Activated CD8-positive, alpha-beta T cell treated with anti-CD3 and anti-CD28 coated beads for 36 hours (primary cell): ENCODE measurements at regions not wholly inside any gene's neighbourhood (a gene's known extent, or its start where the extent isn't known, plus 50 kb on each side); places are given as distances from the start of the nearest gene placed in this dataset.

Source experiments
- ATAC-seq: fragments of 200-7000 bp; cut with Tn5 transposase; one replicate; pipeline ENCODE4 v1.10.0; 2021; ENCODE audit warnings: mild to moderate bottlenecking, moderate library complexity
- CTCF ChIA-PET: fragments of 350-600 bp; sonication (Branson Sonifier 250); formaldehyde crosslinking; loops from one replicate; lab custom pipeline; 2021; ENCODE audit warnings: antibody characterized with exemption; lab: Charles Lee
- POLR2A ChIA-PET: fragments of 350-600 bp; sonication (Branson Sonifier 250); formaldehyde crosslinking; loops from one replicate; lab custom pipeline; 2021; ENCODE audit warnings: antibody characterized with exemption; lab: Charles Lee
- DNase-seq: peaks from one replicate; pipeline ENCODE4 v3.0.0-alpha.2; 2020
- H3K27ac Mint-ChIP-seq: one replicate; pipeline ENCODE4 v1.8.0; 2021; ENCODE audit warnings: mild to moderate bottlenecking, mixed read lengths
- H3K27me3 Mint-ChIP-seq: one replicate; pipeline ENCODE4 v1.8.0; 2021; ENCODE audit warnings: mixed read lengths
- H3K36me3 Mint-ChIP-seq: one replicate; pipeline ENCODE4 v1.8.0; 2021; ENCODE audit warnings: low read depth, mixed read lengths
- H3K4me1 Mint-ChIP-seq: one replicate; pipeline ENCODE4 v1.8.0; 2021; ENCODE audit warnings: low read depth, mixed read lengths
- H3K4me3 Mint-ChIP-seq: one replicate; pipeline ENCODE4 v1.8.0; 2021; ENCODE audit warnings: mild to moderate bottlenecking, moderate library complexity, mixed read lengths
- H3K9me3 Mint-ChIP-seq: one replicate; pipeline ENCODE4 v1.8.0; 2021; ENCODE audit warnings: mixed read lengths
- intact Hi-C: fragments of 100-400 bp; cut with micrococcal nuclease; formaldehyde crosslinking; loops from one replicate; pipeline ENCODE4 v1.10.0; 2022
- TF ChIP-seq, protein P1 (sequence below): fragments of 200-600 bp; IDR thresholded peaks from one replicate; pipeline ENCODE4 v1.8.0; 2022; ENCODE audit warnings: antibody characterized with exemption, mild to moderate bottlenecking

DNA sequence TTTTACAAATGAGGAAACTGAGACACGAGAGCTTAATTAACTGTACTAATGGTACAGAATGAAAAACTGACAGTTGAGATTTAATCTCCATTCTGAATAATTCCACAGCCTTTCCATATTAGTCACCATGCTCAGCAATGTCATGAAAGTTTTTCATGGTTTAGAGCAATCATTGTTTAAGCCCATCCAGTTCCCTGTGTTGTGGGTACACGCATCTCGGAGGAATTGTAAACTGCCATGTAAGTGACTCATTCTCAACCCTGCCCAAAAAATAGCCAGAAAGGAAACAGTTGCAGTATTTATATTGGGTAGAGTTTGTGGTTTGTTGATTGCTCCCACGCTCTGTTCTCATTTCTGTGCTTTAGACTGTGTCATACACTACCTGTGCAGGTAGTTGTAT lies 1790.8 kb downstream of the LRRC4C start:
- intact Hi-C loops: no loop called here
- no peak overlapping the region for H3K27ac Mint-ChIP-seq
- no peak for DNase-seq
- H3K9me3 Mint-ChIP-seq: peaks cover 11% of the 10 kb centered on the region
- TF ChIP-seq, protein P1, sequence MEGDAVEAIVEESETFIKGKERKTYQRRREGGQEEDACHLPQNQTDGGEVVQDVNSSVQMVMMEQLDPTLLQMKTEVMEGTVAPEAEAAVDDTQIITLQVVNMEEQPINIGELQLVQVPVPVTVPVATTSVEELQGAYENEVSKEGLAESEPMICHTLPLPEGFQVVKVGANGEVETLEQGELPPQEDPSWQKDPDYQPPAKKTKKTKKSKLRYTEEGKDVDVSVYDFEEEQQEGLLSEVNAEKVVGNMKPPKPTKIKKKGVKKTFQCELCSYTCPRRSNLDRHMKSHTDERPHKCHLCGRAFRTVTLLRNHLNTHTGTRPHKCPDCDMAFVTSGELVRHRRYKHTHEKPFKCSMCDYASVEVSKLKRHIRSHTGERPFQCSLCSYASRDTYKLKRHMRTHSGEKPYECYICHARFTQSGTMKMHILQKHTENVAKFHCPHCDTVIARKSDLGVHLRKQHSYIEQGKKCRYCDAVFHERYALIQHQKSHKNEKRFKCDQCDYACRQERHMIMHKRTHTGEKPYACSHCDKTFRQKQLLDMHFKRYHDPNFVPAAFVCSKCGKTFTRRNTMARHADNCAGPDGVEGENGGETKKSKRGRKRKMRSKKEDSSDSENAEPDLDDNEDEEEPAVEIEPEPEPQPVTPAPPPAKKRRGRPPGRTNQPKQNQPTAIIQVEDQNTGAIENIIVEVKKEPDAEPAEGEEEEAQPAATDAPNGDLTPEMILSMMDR: no peak
- ChIA-PET POLR2A (no interaction called here), CTCF (no interaction called here)
- H3K4me3 Mint-ChIP-seq: no peak overlapping the region
- no peaks in the 10 kb centered on the region for H3K36me3 Mint-ChIP-seq
- ATAC-seq: no peak
- H3K4me1 Mint-ChIP-seq: no peaks in the 10 kb centered on the region
- no peaks in the 10 kb centered on the region for H3K27me3 Mint-ChIP-seq

DNA sequence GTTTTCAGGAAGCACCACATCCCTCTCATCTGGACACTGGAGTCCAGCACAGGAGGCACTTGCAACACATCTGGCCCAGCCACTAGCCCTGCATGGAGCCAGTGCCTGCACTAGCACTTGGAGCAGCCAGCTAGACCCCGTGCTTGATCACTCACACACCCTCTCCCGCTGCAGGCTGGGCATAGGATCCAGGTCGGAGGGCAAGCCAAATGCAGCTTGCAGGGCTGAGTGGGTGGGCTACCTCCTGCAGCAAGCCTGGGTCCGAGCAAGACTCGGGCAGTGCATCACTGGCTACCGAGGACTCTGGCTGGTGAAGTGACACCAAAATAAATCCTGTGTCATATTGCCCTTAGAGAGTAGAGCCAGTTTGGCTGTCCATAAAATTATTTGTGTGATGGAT lies 1795.4 kb downstream of the LRRC4C start:
- DNase-seq: no peak
- H3K4me3 Mint-ChIP-seq: no peak overlapping the region
- CTCF ChIA-PET: no interaction called here
- H3K4me1 Mint-ChIP-seq: no peaks in the 10 kb centered on the region
- no peak for ATAC-seq
- H3K9me3 Mint-ChIP-seq: peaks cover 19% of the 10 kb centered on the region
- H3K27me3 Mint-ChIP-seq: no peaks in the 10 kb centered on the region
- POLR2A ChIA-PET: no interaction called here
- H3K27ac Mint-ChIP-seq: no peak overlapping the region
- TF ChIP-seq, protein P1: no peak
- H3K36me3 Mint-ChIP-seq: no peaks in the 10 kb centered on the region
- intact Hi-C loops: no loop called here

- Mint-ChIP-seq H3K27me3 (no peaks in the 10 kb centered on the region), H3K9me3 (peaks cover 18% of the 10 kb centered on the region), H3K4me1 (no peaks in the 10 kb centered on the region), H3K36me3 (no peaks in the 10 kb centered on the region), H3K27ac (no peak overlapping the region), H3K4me3 (no peak overlapping the region)
- ATAC-seq: no peak
- DNase-seq: no peak
- CTCF ChIA-PET: no interaction called here
- intact Hi-C loops: no loop called here
- POLR2A ChIA-PET: no interaction called here
- TF ChIP-seq, protein P1: no peak
These were observed 1797.6 kb downstream of the LRRC4C start for GRCh38 chr11:39661890-39662289.

- ATAC-seq: no peak
- no peak for DNase-seq
- Mint-ChIP-seq H3K36me3 (no peaks in the 10 kb centered on the region), H3K27me3 (no peaks in the 10 kb centered on the region), H3K9me3 (peaks cover 13% of the 10 kb centered on the region), H3K27ac (no peak overlapping the region), H3K4me1 (no peaks in the 10 kb centered on the region), H3K4me3 (no peak overlapping the region)
- ChIA-PET CTCF (no interaction called here), POLR2A (no interaction called here)
- intact Hi-C loops: no loop called here
- TF ChIP-seq, protein P1: no peak
These were observed 1807.5 kb downstream of the LRRC4C start for GRCh38 chr11:39651857-39652461.

GRCh38 chr11:39641751-39642150 lies 1817.7 kb downstream of the LRRC4C start:
- Mint-ChIP-seq H3K36me3 (no peaks in the 10 kb centered on the region), H3K4me3 (no peak overlapping the region), H3K27ac (no peak overlapping the region), H3K9me3 (peaks cover 11% of the 10 kb centered on the region), H3K4me1 (no peaks in the 10 kb centered on the region), H3K27me3 (no peaks in the 10 kb centered on the region)
- ChIA-PET CTCF (no interaction called here), POLR2A (no interaction called here)
- ATAC-seq: no peak
- intact Hi-C loops: no loop called here
- TF ChIP-seq, protein P1: no peak
- no peak for DNase-seq
